ENCODE measurements at regions not wholly inside any gene's neighbourhood (a gene's known extent, or its start where the extent isn't known, plus 50 kb on each side); places are given as distances from the start of the nearest gene placed in this dataset.
"Not testable (repeated sequence)": the region's sequence is repeated elsewhere in the genome, so short reads cannot be mapped to it uniquely, and the experiment has no call there.

- TF ChIP-seq, protein P1, sequence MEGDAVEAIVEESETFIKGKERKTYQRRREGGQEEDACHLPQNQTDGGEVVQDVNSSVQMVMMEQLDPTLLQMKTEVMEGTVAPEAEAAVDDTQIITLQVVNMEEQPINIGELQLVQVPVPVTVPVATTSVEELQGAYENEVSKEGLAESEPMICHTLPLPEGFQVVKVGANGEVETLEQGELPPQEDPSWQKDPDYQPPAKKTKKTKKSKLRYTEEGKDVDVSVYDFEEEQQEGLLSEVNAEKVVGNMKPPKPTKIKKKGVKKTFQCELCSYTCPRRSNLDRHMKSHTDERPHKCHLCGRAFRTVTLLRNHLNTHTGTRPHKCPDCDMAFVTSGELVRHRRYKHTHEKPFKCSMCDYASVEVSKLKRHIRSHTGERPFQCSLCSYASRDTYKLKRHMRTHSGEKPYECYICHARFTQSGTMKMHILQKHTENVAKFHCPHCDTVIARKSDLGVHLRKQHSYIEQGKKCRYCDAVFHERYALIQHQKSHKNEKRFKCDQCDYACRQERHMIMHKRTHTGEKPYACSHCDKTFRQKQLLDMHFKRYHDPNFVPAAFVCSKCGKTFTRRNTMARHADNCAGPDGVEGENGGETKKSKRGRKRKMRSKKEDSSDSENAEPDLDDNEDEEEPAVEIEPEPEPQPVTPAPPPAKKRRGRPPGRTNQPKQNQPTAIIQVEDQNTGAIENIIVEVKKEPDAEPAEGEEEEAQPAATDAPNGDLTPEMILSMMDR (IDR thresholded peaks at IDR 0.05), result not testable (repeated sequence)
- TF ChIP-seq POLR2A, EP300 (IDR thresholded peaks at IDR 0.05): not testable (repeated sequence)
Measured at GRCh38 chr2:132286289-132286911, 124.6 kb upstream of the ANKRD30BL start.
